22Rv1 (cell line): ENCODE measurements at regions not wholly inside any gene's neighbourhood (a gene's known extent, or its start where the extent isn't known, plus 50 kb on each side); places are given as distances from the start of the nearest gene placed in this dataset.
A peak's percentile ranks its signal among the peaks of the same experiment; 100 is the strongest.

Source experiments
- H3K27ac ChIP-seq: fragments of 450-650 bp; 2 replicates; pipeline ENCODE4 v1.5.1; 2017
- CTCF ChIP-seq: fragments of 450-650 bp; IDR thresholded peaks from 2 replicates; pipeline ENCODE4 v1.5.1; 2017; ENCODE audit warnings: mild to moderate bottlenecking
- ZFX ChIP-seq: fragments of 450-650 bp; IDR thresholded peaks from 2 replicates; pipeline ENCODE4 v1.6.1; 2017; ENCODE audit warnings: antibody characterized with exemption, borderline replicate concordance

GRCh38 chr9:31253800-31254762, 1130.4 kb upstream of the ACO1 start:
- H3K27ac ChIP-seq = no peak overlapping the region
- TF ChIP-seq CTCF (no peak), ZFX (no peak)

GRCh38 chr9:31255211-31255610, 1129.2 kb upstream of the ACO1 start:
- TF ChIP-seq CTCF = no peak
- no peak for TF ChIP-seq ZFX
- H3K27ac ChIP-seq = no peak overlapping the region

- H3K27ac ChIP-seq = peak overlapping the region; percentile 73
- TF ChIP-seq ZFX (no peak), CTCF (no peak)
Observed at GRCh38 chr9:31259824-31260223, 1124.6 kb upstream of the ACO1 start.

- no peak overlapping the region for H3K27ac ChIP-seq
- TF ChIP-seq CTCF (no peak), ZFX (no peak)
Observed at GRCh38 chr9:31272456-31273295, 1111.8 kb upstream of the ACO1 start.

GRCh38 chr9:31275419-31275818, 1109.0 kb upstream of the ACO1 start:
- no peak overlapping the region for H3K27ac ChIP-seq
- TF ChIP-seq CTCF (no peak), ZFX (no peak)

GRCh38 chr9:31290731-31291130, 1093.7 kb upstream of the ACO1 start:
- TF ChIP-seq ZFX = no peak
- TF ChIP-seq CTCF = no peak
- no peak overlapping the region for H3K27ac ChIP-seq
